GM19328 (cell line): ENCODE measurements at regions not wholly inside any gene's neighbourhood (a gene's known extent, or its start where the extent isn't known, plus 50 kb on each side); places are given as distances from the start of the nearest gene placed in this dataset.
A peak's percentile ranks its signal among the peaks of the same experiment; 100 is the strongest.

Source experiments
- ATAC-seq: cut with Tn5 transposase; IDR thresholded peaks from one replicate; pipeline ENCODE4 v1.9.1; 2021; ENCODE audit warnings: mild to moderate bottlenecking, moderate library complexity; ENCODE audit not compliant: unreplicated experiment

GRCh38 chr6:159487636-159488035 lies 205.4 kb downstream of the SOD2 start:
- no peak for ATAC-seq

GRCh38 chr6:159483259-159483658 lies 209.8 kb downstream of the SOD2 start:
- no peak for ATAC-seq

GRCh38 chr6:159481897-159482296 lies 211.1 kb downstream of the SOD2 start:
- no peak for ATAC-seq

- no peak for ATAC-seq
Observed at GRCh38 chr6:159480471-159480870, 212.6 kb downstream of the SOD2 start.

- no peak for ATAC-seq
Observed at GRCh38 chr6:159479146-159479545, 213.9 kb downstream of the SOD2 start.

- no peak for ATAC-seq
Observed at GRCh38 chr6:159473475-159474263, 219.4 kb downstream of the SOD2 start.

- no peak for ATAC-seq
Observed at GRCh38 chr6:159470397-159470796, 222.6 kb downstream of the SOD2 start.

- no peak for ATAC-seq
Observed at GRCh38 chr6:159469443-159469842, 223.6 kb downstream of the SOD2 start.

GRCh38 chr6:159468994-159469393 lies 224.0 kb downstream of the SOD2 start:
- no peak for ATAC-seq

- peak; percentile 92 for ATAC-seq
Observed at GRCh38 chr6:159467473-159468041, 225.5 kb downstream of the SOD2 start.

- ATAC-seq: no peak
Observed at GRCh38 chr6:159466926-159467325, 226.1 kb downstream of the SOD2 start.

- ATAC-seq: no peak
Observed at GRCh38 chr6:159464816-159465215, 228.2 kb downstream of the SOD2 start.

- no peak for ATAC-seq
Observed at GRCh38 chr6:159463119-159463829, 229.8 kb downstream of the SOD2 start.

- no peak for ATAC-seq
Observed at GRCh38 chr6:159462431-159462830, 230.6 kb downstream of the SOD2 start.

- peak; percentile 86 for ATAC-seq
Observed at GRCh38 chr6:159461998-159462397, 231.0 kb downstream of the SOD2 start.

- ATAC-seq: no peak
Observed at GRCh38 chr6:159461266-159461665, 231.8 kb downstream of the SOD2 start.

- no peak for ATAC-seq
Observed at GRCh38 chr6:159460476-159460875, 232.6 kb downstream of the SOD2 start.

GRCh38 chr6:159456349-159456748 lies 236.7 kb downstream of the SOD2 start:
- ATAC-seq: no peak

- ATAC-seq: no peak
Observed at GRCh38 chr6:159455700-159456274, 237.3 kb downstream of the SOD2 start.

- no peak for ATAC-seq
Observed at GRCh38 chr6:159450815-159451465, 242.1 kb downstream of the SOD2 start.

- no peak for ATAC-seq
Observed at GRCh38 chr6:159446340-159446739, 246.7 kb downstream of the SOD2 start.
